Myocyte (in vitro differentiated cells): ENCODE measurements at regions not wholly inside any gene's neighbourhood (a gene's known extent, or its start where the extent isn't known, plus 50 kb on each side); places are given as distances from the start of the nearest gene placed in this dataset.
A peak's percentile ranks its signal among the peaks of the same experiment; 100 is the strongest.
"Not testable (repeated sequence)": the region's sequence is repeated elsewhere in the genome, so short reads cannot be mapped to it uniquely, and the experiment has no call there.

Experiments
- DNase-seq: peaks from one replicate; pipeline ENCODE4 v3.0.0-alpha.2; 2012; ENCODE audit warnings: low read depth

DNA sequence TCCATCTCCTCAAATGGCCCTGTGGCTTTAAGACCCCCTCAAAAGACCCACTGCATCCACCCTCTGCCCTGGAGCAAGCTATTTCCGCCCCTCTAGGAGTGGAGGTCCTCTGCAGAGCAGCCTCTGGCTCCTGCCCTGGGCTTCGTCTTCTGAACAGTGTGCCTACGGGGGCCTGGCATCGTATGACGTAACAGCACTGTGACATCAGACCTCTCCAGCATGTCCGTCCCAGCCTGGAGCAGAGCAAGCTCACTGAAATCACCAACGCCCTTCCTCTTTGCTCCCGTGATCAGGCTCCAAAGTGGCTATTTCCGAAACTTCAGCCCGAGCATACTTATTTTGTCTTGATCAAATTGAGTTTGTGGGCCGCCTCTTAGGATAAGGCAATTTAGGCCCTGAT is 69.1 kb upstream of the PTCH1 start:
- DNase-seq, result no peak

DNA sequence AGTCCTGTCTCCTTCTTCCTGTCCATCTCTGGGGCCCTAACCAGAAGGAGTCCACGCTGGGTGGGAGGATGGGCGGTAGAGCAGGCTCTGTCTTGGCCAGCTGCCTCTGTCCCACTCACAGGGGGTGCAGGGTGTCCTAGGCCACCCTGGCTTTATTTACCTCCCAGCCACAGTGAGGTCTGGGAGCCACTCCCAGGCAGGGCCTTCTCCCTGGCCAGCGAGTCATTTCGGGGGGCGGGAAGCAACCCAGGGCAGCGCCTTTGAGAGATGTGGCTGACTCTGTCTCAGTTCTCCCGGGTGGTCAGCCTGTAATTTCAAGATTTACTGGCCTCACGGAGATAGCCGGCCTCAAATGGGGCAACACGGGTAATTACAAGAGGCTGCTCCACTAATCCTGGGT is 67.4 kb upstream of the PTCH1 start:
- DNase-seq, result no peak

DNA sequence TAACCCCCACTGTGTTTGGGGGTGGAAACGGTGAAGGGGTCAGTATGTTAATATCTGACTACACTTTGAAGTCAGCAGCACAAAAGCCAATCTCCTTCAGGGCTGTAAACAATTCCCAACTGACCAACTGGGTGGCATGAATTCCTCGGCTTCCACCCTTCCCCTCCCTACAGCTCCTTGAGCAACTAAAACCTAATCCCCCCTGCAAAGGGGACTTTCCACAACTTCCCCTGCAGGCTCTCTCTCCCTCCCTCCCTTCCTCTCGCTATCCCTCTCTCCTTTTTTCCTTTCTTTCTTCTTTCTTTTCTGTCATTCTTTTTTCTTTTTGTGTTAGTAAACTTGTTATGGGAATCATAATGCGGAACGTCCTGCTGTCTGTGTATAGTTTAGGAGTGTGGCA is 65.1 kb upstream of the PTCH1 start:
- no peak for DNase-seq

DNA sequence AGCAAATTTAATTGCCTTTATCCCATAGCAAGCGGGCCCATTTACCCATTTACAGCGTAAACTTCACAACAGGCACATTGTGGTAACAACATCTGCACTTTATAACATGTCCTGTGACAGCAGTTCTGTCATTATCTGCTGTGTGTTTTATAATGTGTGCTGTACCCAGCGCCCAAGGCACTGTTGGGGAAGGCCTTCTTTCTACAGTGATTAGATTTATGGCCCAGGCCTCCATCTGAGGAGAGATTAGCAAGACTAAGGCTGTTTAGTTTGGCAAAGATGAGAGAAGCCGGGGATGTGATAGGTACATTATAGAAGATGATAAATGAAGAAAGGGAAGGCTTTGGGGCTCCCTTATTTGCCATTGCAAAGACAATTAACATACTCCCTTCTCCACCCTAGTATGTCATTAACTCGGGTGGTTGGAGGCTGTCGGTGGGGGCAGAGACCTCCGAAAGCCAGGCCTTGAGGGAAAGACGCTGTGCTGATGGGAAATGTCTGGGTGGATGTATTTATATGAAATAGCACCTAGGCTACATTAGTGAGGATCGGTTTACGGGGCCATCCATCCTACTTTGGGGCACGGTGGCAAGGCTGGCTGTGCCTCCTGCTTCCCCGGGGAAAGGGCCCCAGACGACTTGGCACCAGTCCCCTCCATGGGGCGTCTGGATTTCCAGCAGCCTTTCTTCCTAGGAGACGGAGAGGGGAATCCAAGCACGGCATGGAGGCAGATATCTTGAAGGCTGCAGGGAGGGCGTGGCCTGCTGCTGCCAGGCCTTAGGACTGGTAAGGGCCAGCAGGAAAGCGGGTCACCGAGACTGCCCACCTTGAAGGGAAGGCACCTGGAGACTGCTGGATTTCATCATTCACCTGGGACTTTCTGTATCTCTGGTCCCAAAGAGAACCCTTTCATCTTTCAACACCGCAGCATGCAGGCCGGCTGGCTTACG is 64.3 kb upstream of the PTCH1 start:
- DNase-seq, result no peak

DNA sequence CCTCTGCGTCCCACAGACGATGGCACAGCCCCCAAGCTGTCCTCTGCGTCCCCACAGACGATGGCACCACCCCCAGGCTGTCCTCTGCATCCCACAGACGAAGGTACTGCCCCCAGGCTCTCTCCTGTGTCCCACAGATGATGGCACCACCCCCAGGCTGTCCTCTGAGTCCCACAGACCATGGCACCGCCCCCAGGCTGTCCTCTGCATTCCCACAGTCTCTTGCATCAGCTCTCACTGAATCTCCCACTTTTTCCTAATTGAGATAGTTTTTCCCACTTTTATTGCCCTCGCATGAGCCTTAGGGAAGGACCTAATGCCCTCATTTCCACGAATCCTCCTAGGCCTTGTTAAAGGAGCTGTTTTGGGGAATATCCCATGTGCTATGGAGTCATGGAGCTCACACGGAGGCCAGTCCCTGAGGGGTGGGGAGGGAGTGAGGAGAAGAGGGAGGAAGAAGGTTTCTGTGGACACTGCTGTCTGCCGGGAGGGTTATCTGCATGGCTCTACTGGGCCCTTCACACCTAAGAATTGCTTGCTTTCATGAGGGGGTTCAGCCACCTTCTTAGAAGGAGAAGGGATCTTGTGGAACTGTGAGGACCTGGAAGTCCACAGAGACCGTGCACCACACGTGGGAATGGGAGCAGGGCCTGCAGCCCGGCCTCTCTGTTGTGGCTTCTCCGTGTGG is 58.2 kb upstream of the PTCH1 start:
- no peak for DNase-seq

DNA sequence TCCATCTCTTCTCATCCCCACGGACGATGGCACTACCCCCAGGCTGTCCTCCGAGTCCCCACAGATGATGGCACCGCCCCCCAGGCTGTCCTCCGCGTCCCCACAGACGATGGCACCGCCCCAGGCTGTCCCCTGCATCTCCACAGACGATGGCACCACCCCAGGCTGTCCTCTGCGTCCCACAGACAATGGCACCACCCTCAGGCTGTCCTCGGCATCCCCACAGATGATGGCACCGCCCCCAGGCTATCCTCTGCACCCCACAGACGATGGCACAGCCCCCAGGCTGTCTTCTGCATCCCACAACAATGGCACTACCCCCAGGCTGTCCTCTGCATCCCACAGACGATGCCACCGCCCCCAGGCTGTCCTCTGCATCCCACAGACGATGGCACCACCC is 57.4 kb upstream of the PTCH1 start:
- no peak for DNase-seq

- no peak for DNase-seq
These were observed 56.7 kb upstream of the PTCH1 start for GRCh38 chr9:95573463-95573862.

- no peak for DNase-seq
These were observed 55.8 kb upstream of the PTCH1 start for GRCh38 chr9:95572381-95573151.

DNA sequence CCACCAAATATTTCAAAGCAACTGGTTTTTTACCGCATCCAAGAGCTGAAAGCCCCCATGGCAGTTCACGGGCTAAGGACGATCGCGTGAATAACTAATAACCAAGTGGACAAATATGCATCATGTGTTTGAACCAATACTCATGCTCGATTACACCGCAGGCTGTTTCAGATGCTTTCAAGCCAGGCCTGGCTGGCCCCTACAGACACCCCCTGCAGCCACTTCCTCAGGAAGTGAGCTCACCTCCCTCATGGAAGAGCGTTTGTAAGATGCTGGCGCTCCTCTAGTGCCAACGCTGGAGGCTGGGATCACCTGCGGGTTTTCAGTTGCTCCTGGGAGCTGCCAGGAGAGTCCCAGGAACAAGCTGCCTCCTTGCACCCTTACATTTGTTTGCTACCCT is 53.9 kb upstream of the PTCH1 start:
- DNase-seq, result no peak

- DNase-seq, result peak; percentile 3
These were observed 53.4 kb upstream of the PTCH1 start for GRCh38 chr9:95570150-95570549.

- DNase-seq, result not testable (repeated sequence)
These were observed 52.0 kb upstream of the PTCH1 start for GRCh38 chr9:95568735-95569134.
